ENCODE measurements at regions not wholly inside any gene's neighbourhood (a gene's known extent, or its start where the extent isn't known, plus 50 kb on each side); places are given as distances from the start of the nearest gene placed in this dataset.

DNA sequence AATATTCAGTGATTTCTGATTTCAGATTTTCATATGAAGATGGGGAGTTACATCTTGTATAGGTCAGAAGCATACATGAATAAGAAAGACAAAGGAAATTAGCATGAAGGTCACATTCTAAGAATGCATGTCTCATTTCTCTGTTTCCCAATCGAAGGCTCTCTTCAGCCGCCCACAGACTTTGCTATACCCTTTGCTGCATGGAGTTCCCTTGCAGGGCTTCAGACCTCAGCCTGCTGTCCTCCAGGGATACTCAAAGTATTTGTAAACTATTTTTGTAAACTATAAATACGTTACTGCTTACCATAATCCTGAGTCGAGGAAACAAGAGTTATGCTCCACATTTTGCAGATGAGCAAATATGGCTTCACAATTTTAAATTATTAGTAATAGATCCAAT is 738.4 kb downstream of the PCDH18 start:
- TF ChIP-seq POLR2AphosphoS5 (IDR thresholded peaks at IDR 0.05; ENCODE audit: low read depth, low read length) (no peak), CTCF (IDR thresholded peaks at IDR 0.05) (no peak), TCF7L2 (IDR thresholded peaks at IDR 0.05; ENCODE audit: low read depth, low read length) (no peak), REST (IDR thresholded peaks at IDR 0.05; ENCODE audit: insufficient read depth in 1 of 2, low read depth in 2 of 2, low read length in 1 of 2) (no peak)

Measured in Panc1 (cell line).